NCI-H524 (cell line): ENCODE measurements at regions not wholly inside any gene's neighbourhood (a gene's known extent, or its start where the extent isn't known, plus 50 kb on each side); places are given as distances from the start of the nearest gene placed in this dataset.
A peak's percentile ranks its signal among the peaks of the same experiment; 100 is the strongest.
"Not testable (repeated sequence)": the region's sequence is repeated elsewhere in the genome, so short reads cannot be mapped to it uniquely, and the experiment has no call there.

Experiments
- DNase-seq, 2 experiments: peaks; one replicate each; lab custom pipeline; 2025; lab: John Stamatoyannopoulos, UW

GRCh38 chr1:10911490-10912166 lies 100.8 kb upstream of the TARDBP start:
- no peak for DNase-seq

GRCh38 chr1:10912441-10912840 lies 100.0 kb upstream of the TARDBP start:
- no peak for DNase-seq

GRCh38 chr1:10914056-10914455 lies 98.4 kb upstream of the TARDBP start:
- DNase-seq: no peak

- DNase-seq: peak in 1 of 2 experiments; percentile 14
Observed at GRCh38 chr1:10915594-10915993, 96.9 kb upstream of the TARDBP start.

GRCh38 chr1:10916311-10916710 lies 96.1 kb upstream of the TARDBP start:
- DNase-seq: no peak

- DNase-seq: no peak
Observed at GRCh38 chr1:10916991-10917390, 95.5 kb upstream of the TARDBP start.

- peak in 1 of 2 experiments; percentile 61 for DNase-seq
Observed at GRCh38 chr1:10917513-10918454, 94.7 kb upstream of the TARDBP start.

- no peak for DNase-seq
Observed at GRCh38 chr1:10918531-10918930, 93.9 kb upstream of the TARDBP start.

- DNase-seq: no peak
Observed at GRCh38 chr1:10920063-10920626, 92.3 kb upstream of the TARDBP start.

GRCh38 chr1:10922315-10923060 lies 90.0 kb upstream of the TARDBP start:
- DNase-seq: not testable (repeated sequence)

GRCh38 chr1:10924030-10924429 lies 88.4 kb upstream of the TARDBP start:
- no peak for DNase-seq

GRCh38 chr1:10928654-10929053 lies 83.8 kb upstream of the TARDBP start:
- DNase-seq: no peak

GRCh38 chr1:10932088-10932487 lies 80.4 kb upstream of the TARDBP start:
- DNase-seq: no peak

- no peak for DNase-seq
Observed at GRCh38 chr1:10934150-10934818, 78.2 kb upstream of the TARDBP start.

- DNase-seq: no peak
Observed at GRCh38 chr1:10935246-10935645, 77.2 kb upstream of the TARDBP start.

GRCh38 chr1:10935724-10936123 lies 76.7 kb upstream of the TARDBP start:
- DNase-seq: no peak

- no peak for DNase-seq
Observed at GRCh38 chr1:10936998-10937901, 75.2 kb upstream of the TARDBP start.

GRCh38 chr1:10938741-10939417 lies 73.6 kb upstream of the TARDBP start:
- DNase-seq: no peak

GRCh38 chr1:10939654-10940450 lies 72.6 kb upstream of the TARDBP start:
- no peak for DNase-seq
